AG10803 (cell line): ENCODE measurements at regions not wholly inside any gene's neighbourhood (a gene's known extent, or its start where the extent isn't known, plus 50 kb on each side); places are given as distances from the start of the nearest gene placed in this dataset.
A peak's percentile ranks its signal among the peaks of the same experiment; 100 is the strongest.

Experiments
- DNase-seq: peaks from one replicate; pipeline ENCODE4 v3.0.0; 2010; ENCODE audit warnings: low read depth
- H3K4me3 ChIP-seq: 2 replicates; pipeline ENCODE4 v1.5.1; 2011; ENCODE audit warnings: mild to moderate bottlenecking, low read length, control low read depth
- CTCF ChIP-seq: conservative IDR thresholded peaks from 2 replicates; pipeline ENCODE4 v1.5.1; 2011; ENCODE audit warnings: mild to moderate bottlenecking, low read length, control low read depth, inconsistent platforms

GRCh38 chr5:8676695-8677094 is 807.7 kb downstream of the MTRR start:
- no peak overlapping the region for H3K4me3 ChIP-seq
- TF ChIP-seq CTCF = no peak

GRCh38 chr5:8682381-8682780 is 813.4 kb downstream of the MTRR start:
- DNase-seq = no peak
- no peak for TF ChIP-seq CTCF
- no peak overlapping the region for H3K4me3 ChIP-seq

More at GRCh38 chr5:8676695-8677094, 807.7 kb downstream of the MTRR start:
- no peak for DNase-seq

- no peak for DNase-seq
- TF ChIP-seq CTCF = no peak
These were observed 814.5 kb downstream of the MTRR start for GRCh38 chr5:8683496-8683895.

GRCh38 chr5:8685704-8686103 is 816.8 kb downstream of the MTRR start:
- DNase-seq = no peak
- TF ChIP-seq CTCF = no peak
- no peak overlapping the region for H3K4me3 ChIP-seq

More at GRCh38 chr5:8683496-8683895, 814.5 kb downstream of the MTRR start:
- H3K4me3 ChIP-seq = no peak overlapping the region

GRCh38 chr5:8686707-8687106 is 817.8 kb downstream of the MTRR start:
- no peak overlapping the region for H3K4me3 ChIP-seq
- DNase-seq = peak; percentile 67

GRCh38 chr5:8689773-8690172 is 820.8 kb downstream of the MTRR start:
- no peak overlapping the region for H3K4me3 ChIP-seq
- DNase-seq = no peak
- no peak for TF ChIP-seq CTCF

More at GRCh38 chr5:8686707-8687106, 817.8 kb downstream of the MTRR start:
- no peak for TF ChIP-seq CTCF

GRCh38 chr5:8691221-8691620 is 822.3 kb downstream of the MTRR start:
- H3K4me3 ChIP-seq = no peak overlapping the region
- DNase-seq = no peak
- no peak for TF ChIP-seq CTCF
